ENCODE measurements at regions not wholly inside any gene's neighbourhood (a gene's known extent, or its start where the extent isn't known, plus 50 kb on each side); places are given as distances from the start of the nearest gene placed in this dataset.
"Not testable (repeated sequence)": the region's sequence is repeated elsewhere in the genome, so short reads cannot be mapped to it uniquely, and the experiment has no call there.

DNA sequence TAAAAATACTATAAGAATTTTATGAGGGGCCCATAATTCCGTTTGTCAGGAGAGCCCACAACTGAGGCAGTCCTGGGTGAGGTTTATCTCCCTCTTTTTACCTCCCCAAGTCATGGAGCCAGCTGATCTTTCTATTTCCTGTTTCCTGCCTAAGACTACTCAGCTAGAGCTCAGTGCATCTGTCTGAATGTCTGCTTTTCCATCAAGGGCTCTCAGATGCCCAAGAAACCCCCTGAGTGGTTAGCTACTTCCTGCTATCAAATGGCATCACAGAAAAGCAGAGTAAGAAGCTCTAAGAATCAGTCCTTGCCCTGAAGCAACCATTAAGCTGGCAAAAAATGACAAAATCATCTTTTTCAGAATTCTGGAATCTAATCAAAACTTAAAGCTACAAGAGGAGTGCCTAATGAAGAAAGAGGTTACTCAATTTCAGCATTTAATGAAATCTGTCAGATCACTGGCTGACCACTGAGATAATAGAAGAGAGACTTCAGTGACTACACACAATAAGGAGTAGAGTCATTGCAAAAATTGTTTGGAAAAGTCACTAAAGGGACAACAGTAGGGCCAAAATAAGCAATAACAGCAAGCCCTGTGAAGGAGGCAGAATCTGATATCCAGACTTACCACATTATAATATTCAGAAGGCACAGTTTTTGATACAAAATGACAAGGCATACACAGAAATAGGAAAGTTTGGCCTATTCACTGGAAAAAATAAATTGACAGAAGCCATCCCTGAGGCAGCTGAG, 150.1 kb downstream of the CYB561 start:
- DNase-seq: no peak

DNA sequence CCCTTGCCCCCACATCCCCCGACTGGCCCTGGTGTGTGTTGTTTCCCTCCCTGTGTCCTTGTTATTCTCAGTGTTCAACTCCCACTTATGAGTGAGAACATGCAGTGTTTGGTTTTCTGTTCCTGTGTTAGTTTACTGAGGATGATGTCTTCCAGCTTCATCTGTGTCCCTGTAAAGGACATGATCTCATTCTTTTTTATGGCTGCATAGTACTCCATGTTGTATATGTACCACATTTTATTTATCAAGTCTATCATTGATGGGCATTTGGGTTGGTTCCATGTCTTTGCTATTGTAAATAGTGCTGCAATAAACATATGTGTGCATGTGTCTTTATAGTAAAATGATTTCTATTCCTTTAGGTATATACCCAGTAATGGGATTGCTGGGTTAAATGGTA, 147.2 kb downstream of the CYB561 start:
- DNase-seq: not testable (repeated sequence)

DNA sequence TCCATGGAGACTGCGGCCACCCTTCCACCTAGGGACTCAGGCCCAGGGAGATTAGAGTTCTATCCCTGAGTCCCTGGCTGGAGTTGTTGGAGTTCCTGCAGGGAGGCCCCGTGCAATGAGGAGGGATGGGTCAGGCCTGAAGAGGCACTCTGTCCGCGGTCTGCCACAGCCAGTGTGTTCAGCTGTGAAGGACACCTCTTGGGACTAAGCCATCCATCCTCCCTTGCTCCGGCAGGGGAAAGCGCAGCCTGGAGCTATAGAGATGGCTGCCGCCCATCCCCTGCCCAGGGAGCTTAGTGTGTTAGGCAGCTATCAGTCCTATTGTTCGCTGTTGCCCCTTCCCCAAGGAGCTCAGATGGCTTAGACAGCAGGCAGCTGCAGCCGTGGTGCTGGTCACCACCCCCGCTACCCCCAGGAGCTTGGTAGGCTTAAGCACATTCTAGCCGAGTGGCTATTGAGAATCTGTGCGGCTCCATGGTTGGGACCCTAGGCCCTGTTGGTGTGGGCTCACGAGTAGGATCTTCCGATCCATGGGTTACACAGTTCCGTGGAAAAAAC, 141.3 kb downstream of the CYB561 start:
- no peak for DNase-seq

DNA sequence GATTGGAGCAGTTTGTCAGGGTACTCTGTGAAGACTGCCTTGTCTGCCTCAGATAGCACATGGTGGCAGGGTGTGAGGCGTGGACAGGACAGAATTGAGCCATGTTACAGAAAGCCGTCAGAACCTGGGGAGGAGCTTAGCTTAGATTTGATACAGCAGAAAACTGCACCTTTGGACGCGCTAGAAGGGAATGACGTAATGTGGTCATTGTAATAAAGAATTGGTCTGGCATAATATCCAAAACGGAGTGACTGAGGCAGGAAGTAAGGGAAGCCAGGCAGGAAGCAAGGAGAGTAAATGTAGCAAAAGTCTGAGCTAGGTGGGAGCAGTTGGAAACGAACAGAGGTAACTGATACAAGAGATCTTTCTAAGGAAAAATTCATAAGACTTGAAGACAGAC, 140.2 kb downstream of the CYB561 start:
- no peak for DNase-seq

DNA sequence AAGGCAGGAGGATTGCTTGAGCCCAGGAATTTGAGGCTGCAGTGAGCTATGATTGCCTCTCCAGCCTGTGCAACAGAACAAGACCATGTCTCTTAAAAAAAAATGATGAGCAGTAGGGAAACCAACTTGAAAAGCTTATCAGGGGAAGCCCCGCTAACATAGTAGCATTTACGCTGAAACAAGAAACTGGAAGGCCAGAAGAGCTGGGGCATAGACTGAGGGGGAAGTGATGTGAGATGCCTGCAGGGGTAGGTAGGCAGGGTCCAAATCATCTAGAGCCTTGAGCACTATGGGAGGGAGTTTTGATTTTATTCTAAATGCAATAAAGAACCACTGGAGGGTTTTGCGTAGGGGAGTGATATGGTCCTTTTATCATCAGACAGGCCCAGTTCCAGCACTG, 139.3 kb downstream of the CYB561 start:
- DNase-seq: no peak

DNA sequence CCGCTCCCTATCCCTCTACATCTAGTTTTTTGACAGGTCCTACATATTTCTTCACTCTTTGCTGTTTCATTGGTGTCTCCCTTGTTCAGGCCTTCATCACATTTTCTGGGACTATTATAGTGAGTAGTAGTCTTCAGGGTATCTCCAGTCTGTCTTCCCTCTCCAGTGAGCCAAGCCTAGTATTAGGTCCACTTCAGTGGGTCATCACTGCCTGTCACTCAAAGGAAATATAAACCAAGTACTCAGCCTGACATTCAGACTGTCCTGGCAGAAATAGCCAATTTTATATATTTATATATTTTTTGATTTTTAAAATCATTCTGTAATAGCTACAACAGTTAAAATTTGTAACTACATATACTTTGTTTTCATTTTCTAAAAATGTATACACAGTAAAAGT, 137.8 kb downstream of the CYB561 start:
- DNase-seq: no peak

DNA sequence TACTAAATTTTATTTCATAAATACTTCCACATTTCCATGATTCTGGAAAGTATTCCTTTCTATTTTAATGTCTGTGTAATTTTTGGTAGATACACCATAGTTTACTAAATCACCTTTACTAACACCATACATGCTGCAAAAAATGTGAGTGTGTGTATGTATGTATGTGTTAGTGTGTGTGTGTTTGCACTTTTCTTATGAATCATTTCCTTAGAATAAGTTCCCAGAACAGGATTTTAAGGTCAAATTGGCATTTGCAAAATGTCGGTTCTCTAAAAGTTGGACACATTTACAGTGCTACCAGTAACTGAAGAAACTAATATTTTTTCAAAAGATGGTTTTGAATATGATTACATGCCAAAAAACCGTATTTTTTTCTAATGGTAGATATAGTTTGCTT, 137.1 kb downstream of the CYB561 start:
- no peak for DNase-seq

DNA sequence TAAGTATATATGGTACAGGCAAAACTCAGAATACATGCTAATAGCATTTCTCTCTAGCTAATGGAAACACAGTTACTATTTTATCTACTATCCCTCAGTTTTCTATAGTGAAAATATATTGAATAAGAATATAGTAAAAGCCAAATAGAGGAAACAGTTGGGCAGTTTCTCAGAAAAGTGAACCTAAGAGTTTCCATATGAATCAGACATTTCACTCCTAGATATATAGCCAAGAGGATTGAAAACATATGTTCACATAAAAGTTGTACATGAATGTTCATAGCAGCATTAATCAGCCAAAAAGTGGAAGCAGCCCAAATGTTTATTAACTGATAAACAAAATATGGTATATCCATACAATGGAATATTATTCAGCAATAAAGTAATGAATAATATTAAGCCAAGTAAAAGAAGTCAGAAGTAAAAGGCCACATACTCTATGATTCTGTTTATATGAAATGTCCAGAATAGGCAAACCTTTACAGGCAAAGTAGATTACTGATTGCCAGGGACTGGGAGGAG, 134.6 kb downstream of the CYB561 start:
- DNase-seq: no peak

DNA sequence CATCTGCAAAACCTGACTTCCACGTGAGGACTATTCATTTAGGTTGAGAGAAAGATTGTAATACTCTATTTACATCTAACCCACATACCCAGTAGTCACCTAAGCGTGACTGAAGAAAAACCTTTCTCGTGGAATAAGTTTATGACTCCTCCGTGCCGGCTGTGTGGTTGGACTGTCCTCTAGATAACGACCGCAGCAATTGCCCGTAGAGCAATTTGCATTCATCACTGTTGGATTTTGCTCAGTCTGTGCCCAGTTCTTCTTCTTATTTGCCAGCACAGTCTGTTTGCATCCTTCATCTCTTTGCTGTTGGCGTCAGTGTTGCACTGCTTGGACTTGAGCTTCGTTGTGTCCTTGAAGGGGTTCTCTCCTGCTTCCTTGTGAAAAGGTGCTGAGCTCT, 131.3 kb downstream of the CYB561 start:
- no peak for DNase-seq

DNA sequence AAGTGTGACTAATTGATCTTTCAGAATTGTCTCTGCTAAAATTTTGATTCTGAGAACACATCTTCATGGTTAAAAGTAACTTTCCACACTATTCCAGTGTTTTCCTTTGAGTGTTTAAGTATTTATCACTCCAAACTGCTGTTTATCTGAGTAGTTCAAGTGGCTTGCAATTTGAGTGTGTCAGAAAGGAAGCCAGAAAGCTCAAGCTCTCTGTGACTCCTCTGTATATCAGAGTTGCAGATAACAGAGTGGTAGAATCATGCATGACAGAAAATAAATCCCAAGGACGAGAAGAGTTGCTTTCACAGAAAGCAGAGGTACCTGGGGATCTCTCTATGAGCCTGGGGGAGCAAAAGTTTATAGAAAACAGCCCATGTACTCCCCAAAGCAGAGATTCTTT, 130.0 kb downstream of the CYB561 start:
- no peak for DNase-seq

DNA sequence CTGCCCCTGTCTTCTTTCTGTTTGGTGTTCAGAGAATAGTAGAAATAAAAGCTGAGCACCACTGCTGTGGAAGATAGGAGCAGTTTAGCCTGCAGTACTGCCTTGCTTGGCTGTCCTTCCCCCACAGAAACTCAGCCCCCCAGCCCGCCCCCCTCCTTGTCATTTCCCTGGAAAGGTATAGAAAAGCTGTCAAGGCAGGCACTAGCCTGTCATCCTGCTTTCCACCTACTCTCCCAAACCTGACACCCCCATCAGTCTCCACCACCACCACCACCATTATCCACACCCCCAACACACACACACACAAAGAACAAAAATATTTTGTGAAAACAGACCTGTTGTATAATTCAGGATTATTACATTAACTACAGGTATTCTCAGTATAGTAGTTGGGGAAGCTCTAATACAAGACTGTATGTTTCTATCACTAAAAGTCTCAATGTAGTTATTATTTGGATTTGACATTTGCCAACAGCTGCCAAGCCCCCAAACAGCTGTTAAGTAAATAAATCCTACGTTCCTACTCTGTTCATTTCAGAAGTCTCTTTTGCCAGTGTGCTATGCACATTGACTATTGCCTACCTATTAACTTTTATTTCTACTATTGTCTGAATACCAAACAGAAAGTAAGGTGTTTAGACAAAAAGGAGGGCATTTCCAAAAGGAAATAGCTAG, 128.8 kb downstream of the CYB561 start:
- DNase-seq: peak; percentile 30

DNA sequence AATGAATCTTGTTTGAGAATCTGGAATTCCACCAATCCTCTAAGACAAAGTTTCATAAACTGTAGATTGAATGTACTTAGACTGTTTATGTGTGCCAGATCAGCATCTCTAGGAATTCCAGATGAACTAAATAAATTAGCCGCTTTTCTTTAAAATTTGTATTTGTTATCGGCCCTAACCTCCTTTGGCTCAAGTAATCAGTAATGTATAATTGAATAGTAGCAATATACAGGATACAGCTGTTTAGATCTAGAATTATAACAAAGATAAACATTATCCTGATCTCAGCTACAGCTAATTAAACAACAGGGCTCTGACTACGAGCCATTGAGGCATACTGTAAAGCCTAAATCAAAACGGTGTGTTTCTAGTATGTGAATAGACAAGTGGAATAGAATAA, 120.3 kb downstream of the CYB561 start:
- DNase-seq: no peak

DNA sequence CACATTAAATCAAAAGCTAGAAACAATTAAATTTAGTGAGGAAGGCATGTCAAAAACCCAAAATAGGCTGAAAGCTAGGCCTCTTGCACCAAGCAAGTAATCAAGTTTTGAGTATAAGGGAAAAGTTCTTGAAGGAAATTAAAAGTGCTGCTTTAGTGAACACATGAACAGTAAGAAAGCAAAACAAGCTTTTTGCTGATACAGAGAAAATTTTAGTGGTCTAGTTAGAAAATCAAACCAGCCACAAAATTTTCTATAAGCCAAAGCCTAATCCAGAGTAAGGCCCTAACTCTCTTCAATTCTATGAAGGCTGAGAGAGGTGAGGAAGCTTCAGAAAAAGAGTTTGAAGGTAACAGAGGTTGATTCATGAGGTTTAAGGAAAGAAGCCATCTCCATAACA, 116.2 kb downstream of the CYB561 start:
- DNase-seq: no peak

DNA sequence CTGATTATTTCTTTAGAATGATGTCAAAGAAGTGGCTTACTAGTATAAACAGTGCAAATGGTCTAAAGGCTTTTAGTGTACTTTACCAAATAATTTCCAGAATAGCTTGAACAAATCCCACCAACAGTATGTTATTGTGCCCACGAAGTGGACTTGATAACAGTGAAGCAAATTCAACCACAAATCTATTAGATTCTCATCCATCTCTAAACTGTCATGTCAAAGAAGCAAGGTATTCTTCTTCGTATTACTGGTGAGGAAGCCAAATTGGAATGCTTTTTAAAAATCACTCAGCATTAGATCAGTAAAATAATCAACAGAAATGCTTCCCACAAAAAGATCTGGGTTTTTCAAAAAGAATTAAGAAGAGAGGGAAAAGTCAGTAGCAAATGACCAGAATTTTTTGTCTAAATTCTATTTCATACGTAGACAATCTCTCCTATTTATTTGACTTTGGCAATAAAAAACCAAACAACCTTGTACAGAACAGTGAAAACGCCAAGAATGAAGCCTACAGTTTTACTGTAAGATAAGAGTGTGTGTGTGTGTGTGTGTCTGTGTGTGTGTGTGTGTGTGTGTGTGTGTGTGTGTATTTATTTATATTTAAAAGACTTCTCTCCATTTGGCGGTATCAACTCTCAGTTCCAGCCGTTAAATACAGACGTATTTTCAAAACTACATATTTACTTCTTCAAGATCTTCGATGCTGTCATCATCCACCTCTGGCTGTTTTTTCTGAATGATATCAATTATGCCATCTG, 114.6 kb downstream of the CYB561 start:
- no peak for DNase-seq

DNA sequence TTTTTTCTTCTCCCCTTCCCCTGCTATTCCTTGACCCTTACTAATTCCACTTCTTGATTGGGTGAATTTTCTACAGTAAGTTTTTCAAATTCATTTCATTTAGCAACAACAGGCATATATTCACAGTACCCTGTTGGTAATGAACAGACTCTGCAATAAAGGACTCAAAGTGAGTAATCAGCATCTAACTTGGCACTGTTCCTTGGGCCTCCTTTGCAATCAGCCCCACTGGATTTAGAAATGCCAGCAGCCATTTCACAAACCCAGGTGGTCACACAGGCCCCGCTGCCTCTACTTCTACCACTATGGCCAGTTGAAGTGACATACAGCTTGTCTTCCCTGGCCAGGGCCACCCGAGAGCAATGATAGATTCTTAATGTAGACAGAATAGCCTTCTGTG, 113.8 kb downstream of the CYB561 start:
- DNase-seq: no peak

DNA sequence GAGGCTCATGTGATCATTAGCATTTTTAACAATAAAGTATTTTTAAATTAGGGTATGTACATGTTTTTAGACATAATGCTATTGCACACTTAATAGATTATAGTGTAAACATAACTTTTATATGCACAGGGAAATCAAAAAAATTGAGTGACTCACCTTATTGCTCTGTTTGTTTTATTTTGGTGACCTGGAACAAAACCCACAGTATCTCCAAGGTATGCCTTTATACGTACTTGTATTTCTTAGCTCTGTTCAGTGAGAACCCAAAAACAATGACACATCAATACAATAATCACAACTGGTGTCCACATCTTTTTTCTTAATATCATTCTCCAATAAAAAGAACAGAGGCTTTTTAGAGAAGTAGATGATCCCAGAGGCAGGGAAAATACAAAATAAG, 112.2 kb downstream of the CYB561 start:
- no peak for DNase-seq

DNA sequence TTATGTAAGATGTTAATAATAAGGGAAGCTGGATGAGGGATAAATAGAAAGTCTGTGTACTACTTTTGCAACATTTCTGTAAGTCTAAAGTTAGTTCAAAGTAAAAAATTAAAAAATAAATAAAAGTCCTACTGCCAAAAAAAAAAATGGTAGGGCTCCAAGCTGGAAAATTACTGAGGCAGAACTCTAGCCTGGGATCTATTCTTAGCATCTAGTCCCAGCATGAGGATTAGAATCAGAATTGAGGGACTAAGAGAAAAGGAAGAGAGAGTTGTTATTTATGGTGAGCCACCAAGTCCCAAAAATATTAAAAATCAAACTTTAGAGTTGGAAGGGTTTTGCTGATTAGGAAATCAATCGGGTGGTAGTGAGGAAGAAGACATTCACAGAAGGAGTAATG, 110.3 kb downstream of the CYB561 start:
- no peak for DNase-seq

DNA sequence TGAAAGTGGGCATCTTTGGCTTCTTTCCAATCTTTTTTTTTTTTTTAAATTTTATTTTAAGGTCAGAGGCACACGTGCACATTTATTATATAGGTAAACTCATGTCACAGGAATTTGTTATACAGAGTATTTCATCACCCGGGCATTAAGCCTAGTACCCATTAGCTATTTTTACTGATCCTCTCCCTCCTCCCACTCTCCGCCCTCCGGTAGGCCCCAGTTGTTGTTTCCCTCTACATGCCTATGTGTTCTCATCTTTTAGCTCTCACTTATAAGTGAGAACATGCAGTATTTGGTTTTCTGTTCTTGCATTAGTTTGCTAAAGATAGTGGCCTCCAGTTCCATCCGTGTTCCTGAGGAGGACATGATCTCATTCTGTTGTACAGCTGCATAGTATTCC, 108.5 kb downstream of the CYB561 start:
- no peak for DNase-seq

DNA sequence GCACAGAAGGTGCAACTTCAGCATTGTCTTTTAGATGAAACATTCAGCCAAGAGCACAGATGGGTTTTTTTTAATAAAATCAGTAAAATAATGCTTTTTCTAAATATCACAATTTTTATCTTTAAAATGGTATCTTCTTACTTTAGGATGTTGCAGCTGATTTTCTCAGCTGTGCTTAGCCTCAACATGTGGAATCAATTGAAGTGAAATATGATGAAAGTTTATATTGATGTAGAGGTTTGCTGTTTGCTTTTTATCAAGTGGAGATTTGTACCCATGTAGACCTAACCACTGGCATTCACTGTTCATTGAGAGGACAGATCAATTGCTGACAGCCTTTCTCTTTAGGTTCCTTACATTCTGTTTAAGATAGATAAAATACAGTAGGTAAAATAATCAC, 107.8 kb downstream of the CYB561 start:
- DNase-seq: no peak

DNA sequence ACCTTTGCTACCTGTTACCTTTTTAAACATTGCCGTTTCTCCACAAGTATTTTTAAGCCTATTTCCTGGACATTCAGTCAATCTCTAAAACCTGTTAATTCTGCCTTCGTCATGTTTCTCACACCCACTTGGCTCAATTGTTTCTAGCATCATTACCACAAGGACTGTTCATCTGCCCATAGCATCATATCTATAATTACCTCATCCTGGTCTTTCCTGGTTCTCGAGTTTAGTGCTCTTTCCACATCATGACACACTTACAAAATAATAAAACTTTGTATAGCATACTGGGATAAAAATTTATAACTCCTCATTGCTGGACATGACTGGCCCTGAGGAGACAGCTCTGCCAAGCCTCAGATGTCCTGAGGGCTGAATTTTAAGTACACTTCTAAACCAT, 104.8 kb downstream of the CYB561 start:
- DNase-seq: no peak

DNA sequence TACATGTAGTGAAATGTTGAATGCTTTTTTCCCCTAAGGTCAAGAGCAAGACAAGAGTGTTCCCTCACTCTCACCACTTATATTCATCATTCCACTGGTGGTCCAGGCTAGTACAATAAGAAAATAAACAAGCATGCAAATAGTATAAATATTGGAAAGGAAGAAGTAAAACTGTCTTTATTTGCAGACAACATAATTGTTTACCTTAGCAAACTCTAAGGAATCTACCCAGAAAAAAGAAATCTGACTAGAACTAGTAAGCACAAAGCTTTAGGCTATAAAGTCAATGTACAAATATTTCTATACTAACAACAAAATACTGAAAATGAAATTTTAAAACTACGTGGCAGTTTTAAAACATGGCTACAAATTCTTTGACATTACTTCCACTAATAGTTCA, 101.7 kb downstream of the CYB561 start:
- no peak for DNase-seq

DNA sequence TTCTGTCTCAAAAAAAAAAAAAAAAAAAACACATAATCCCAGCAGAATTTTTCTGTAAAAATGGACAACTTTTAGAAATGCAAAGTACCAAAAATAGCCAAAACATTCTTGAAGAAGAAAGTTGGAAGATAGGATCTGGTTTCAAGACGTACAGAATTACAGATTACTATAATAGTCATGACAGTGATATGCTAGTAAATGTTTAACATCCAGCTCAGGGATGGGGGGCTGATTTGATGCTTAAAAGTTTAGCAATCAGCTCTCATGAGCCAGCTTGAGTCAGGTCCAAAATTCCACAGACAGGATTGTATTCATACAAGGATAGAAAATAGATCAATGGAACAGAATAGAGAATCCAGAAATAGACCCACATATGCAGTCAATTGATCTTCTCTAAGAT, 100.5 kb downstream of the CYB561 start:
- DNase-seq: no peak

DNA sequence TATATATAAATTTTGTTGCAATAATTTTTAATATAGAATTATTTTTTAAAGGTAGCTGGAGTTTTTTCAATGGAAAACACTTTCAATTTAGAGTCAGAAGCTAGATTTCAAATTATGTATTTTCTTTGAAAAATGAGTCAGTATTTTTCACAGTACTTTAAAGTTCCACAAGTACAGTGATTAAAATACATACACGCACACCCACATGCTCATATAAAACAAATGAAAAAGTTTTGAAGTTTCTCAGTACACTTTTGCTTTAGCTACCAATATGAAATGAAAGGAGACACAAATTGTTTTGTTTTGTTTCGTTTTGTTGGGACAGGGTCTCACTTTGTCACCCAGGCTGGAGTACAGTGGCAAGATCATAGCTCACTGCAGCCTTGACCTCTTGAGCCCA, 98.6 kb downstream of the CYB561 start:
- DNase-seq: no peak
